SH-SY5Y (cell line): ENCODE measurements at regions not wholly inside any gene's neighbourhood (a gene's known extent, or its start where the extent isn't known, plus 50 kb on each side); places are given as distances from the start of the nearest gene placed in this dataset.

Experiments
- GATA2 ChIP-seq: IDR thresholded peaks from 2 replicates; pipeline ENCODE4 v1.6.1; 2011; ENCODE audit warnings: mild to moderate bottlenecking, low read depth, low read length
- GATA3 ChIP-seq: IDR thresholded peaks from 2 replicates; pipeline ENCODE4 v1.6.1; 2011; ENCODE audit warnings: low read depth, mild to moderate bottlenecking, low read length, moderate library complexity

DNA sequence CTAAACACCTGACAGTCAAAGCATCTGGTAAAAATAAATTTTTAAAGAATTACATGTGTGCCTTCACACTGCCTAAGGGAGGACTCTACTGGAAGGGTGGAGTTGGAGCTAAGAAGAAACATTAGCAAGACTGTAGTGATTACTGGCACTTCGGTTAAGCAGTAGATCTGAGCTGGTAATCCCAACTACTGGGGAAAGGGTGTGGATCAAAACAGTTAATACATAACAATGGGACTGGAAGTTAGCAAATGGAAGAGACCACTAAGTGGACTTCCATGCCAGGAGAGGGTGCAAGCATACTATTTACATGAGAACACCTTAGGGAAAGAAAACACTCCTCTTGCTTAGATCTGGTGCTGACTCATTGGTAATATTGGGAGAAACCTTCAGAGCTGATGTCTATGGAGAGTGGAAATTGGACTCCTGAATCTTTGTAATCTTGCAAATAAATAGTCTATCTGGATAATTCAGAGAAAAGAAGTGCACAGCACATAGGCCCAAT lies 519.6 kb upstream of the LINC00305 start:
- TF ChIP-seq GATA2 (no peak), GATA3 (no peak)
